GM19468 (cell line): ENCODE measurements at regions not wholly inside any gene's neighbourhood (a gene's known extent, or its start where the extent isn't known, plus 50 kb on each side); places are given as distances from the start of the nearest gene placed in this dataset.

Source experiments
- ATAC-seq: cut with Tn5 transposase; IDR thresholded peaks from one replicate; pipeline ENCODE4 v1.9.1; 2021; ENCODE audit warnings: mild to moderate bottlenecking, moderate library complexity, moderate number of reproducible peaks; ENCODE audit not compliant: unreplicated experiment; ENCODE audit errors: extremely low read depth

DNA sequence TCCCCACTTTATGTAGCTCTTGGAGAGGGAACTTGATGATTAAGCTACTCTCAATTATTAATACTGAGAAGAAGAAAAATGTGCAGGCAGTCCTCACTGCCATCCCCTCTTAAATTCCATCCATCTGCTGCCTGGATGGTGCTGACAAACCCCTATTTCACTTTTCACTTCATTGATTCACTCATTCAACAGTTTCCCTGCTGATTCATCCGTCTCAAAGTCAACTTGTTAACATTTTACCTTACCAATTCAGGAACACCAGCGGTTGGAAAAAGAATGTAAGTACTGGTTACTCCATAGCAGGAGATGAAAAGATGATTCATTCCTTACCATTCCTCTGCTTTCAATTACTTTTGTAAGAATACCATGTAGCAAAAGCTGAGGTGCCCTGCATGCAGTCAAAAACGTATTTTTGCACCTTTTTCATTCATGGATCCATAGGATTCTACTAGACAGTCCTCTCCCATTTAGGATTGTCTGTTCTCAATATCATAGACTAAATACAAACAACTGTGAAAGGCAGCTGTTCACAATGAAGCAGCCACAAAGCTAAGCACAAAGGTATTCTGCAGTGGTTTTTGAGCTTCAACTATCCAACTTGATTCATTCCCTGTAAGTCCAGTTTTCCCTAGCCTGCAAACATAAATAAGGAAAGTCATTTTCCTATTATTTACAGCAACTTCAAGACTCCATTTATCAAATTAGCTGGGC lies 262.0 kb downstream of the MREG start:
- ATAC-seq, result no peak

DNA sequence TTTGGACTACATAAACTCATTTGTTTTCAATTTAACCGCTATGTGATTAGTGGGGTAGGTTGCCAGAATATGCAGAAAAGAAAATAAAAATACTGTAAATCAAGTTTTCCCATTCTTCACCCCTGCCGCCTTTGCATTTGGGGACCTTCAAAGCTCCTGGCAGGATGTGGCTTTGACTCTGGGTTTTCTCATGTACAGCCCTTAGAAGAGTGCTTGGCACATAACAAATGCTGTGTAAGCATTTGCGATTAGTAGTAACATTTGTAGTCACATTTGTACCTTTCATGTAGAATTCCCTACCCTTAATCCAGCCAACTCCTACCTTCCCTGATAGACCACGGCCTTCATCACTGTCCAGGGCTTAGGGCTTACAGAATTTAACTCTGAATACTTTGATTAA lies 262.6 kb downstream of the MREG start:
- ATAC-seq, result no peak

DNA sequence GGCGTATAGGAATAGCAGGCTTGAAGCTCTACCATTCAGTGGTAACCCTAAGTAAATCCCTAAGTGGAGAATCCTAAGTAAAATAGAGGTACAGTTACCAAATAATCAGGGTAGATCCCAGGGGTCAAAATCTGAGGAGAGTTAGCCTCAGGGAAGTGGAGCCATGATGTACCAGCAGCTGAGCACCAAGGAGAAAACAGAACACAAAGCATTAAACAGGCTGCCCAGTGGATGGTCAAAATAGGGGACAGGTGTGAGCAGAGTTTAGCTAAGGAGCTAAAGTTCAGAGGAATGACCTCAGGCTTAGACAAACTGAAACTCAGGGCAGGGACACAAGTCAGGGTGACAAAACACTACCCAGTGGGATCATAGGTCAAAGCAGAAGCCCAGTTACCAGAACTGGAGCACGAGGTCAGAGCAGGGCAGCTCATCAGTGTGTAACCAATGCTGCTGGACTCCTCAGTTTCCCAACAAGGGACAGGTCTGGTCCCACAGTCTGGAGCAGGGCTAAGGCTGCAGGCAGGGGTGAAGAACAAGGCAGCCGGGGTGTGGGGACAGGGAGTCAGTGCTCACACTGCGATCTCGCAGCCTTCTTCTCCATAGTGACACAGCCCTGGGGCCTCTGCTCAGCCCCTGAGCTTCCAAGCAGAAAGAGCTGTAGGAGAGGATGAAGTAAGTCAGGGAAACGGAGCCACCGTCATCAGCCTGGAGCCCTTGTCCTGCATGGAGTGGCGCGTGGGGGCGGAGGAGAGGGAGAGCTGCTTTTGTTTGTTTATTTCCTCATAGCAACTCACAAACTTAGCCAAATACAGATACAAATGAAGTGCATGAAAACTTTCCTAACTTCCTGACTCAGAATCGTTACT lies 264.0 kb downstream of the MREG start:
- no peak for ATAC-seq

DNA sequence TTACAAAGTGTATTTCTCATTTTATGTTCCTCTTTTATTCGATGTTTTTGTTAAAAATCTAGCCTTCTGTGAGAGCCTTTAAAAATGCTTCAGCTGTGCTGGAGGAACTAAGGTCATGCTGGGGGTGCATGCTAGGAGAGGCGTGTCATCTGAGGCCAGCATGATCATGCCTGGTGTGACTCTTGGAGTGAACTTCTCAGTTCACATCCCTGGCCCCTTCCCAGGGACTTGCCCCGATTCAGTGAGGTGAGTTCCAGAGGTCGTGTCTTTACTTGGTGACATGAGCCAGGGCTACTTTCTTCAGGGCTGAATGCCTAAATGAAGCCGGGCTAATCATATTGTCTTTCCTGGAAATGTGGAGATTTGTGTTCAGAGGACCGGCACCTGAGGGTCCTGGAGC lies 264.9 kb downstream of the MREG start:
- ATAC-seq, result no peak

DNA sequence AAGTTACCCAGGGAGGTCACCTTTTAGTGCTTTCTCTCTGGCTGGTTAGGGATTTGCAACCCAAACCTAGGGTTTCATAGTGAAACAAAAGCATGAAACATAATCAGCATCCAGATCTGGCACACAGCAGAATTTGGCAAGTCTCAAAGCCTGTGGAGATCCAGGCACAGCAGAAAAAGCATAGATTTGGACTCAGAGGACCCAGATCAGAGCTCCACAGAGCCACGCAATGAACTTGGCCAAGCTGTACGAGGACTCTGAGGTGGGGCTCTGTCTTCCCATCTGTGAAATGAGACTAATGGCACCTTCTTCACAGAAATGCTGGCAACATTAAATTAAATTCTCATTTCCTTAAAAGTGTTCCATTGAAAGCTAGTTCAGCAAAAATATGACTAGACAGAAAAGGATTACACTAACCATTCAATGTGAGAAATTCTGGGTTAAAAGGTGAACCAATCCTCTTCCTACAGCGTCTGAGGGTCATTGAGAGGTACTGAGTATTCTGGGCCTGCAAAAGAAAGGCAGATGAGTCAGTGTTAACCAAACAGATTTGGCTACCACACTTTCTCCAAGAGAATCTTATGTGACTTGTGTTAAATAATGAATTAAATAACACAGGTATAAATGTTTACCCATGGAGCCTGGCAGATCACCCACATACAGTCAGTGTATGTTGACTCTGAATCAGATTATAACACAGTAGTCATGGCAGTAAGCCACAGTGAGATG lies 266.3 kb downstream of the MREG start:
- ATAC-seq, result no peak

DNA sequence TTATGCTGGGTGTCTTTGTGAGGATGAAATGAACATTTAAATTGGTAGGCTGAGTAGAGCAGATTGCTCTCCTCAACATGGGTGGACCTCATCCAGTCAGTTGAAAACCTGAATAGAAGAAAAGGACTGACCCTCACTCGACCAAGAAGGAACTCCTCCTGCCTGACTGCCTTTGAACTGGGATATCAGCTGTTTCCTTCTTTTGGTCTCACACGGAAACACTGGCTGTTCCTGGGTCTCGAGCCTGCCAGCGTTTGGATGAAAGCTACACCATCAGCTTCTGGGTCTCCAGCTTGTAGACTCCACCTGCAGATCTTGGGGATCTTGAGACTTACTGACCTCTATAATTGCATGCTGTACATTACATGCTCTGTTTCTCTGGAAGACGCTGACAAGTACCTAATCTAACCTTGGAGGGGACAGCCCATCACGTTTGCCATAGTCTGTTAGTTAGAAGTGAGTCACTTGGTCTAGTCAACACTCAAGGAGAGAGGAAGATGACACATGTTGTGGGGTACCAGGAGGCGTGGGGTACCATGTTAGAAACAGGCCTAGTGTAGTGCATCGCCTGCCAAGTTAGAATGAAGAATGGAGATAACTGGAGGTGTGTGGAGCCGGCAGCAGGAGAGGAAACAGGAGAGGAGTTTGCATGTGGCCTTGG lies 267.0 kb downstream of the MREG start:
- ATAC-seq, result no peak

DNA sequence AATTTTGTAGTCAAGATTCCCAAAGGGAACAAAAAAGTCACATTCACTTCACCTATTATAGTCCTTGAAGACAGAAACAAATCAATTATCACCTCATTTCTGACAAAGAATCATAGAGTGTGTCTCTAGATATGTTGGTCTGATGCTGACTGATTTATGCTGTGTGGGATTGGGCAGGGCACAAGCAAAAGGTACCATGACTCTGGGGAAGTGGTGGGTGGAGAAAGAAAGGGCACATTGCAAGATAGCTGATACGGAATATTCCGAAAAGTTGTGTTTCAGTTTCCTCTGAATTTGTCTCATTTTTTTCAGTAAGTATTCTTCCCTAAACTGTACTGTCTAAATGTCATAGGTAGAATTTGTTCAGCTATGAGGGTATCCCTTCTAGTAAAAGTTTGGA lies 268.0 kb downstream of the MREG start:
- ATAC-seq, result no peak

DNA sequence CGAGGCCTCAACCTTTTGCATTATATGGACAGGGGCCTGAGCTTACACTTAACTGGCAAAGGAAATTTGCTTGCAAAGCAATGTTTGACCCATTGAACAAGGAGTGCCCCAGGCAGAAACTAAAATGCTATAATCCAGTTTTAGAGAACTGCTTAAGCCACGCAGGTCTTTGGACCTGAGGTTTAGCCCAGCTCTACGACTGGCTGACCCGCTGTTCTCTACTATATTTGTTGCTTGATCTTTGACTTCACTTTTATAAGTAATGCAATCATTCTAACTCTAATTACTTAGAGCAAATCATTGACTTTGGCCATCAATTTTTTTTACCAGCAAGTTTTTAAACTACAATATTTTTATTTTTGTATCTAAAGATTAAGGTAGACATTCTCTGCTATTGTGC lies 268.8 kb downstream of the MREG start:
- no peak for ATAC-seq

DNA sequence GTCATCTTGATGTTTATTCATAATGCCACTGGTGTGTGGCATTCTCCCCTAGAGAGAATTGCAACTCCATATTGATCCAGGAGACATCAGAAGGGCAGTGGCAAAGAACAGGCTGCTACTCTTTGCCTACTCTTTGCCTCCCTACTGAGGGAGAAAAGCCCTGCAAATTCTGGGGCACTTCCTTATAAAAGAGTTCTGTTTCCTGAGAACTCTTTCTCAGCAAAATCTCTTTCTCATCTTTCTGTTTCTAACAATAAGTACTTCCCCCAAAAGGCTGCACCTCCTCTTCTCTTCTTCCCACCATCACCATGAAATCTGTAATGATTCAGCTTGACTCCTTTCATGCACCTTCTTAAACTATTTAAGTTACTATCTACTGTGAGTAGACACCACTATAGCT lies 270.3 kb downstream of the MREG start:
- no peak for ATAC-seq

DNA sequence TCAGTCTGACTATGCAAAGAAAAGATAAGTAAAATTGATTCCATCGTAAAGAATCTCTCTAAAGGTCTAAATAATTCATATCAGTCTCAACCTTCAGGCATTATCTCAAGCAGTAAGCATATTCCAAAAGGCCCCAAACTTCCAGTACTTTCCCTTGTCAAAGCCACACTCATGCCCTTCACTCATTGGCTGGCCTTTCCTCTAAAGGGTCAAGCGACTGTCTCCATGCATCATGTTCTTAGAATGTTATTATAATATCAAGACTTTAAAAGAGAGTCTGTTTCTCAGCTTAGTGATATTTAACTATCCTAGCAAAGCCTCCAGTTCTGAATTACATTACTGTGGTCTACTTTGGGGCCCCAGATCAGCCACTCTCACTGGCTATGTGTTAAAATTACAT lies 271.3 kb downstream of the MREG start:
- ATAC-seq, result no peak

DNA sequence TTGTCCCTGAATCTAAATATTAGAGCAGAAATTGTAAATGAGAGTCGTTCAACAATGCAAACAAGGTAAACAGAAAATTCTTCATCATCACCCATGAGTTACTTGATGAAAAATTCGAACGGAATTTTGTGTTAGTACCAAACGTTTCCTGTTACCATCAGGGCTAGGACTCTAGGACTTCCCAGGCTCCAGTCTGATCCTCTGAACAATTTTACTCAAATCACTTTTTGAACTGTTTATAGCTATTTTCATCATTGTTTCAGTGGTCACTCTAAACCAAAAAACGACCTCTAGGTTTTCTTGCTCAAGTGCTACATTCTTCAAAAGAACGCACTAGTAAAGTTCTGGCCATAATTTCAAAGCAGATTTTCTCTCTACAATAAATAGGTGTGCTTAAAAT lies 273.3 kb downstream of the MREG start:
- ATAC-seq, result no peak

DNA sequence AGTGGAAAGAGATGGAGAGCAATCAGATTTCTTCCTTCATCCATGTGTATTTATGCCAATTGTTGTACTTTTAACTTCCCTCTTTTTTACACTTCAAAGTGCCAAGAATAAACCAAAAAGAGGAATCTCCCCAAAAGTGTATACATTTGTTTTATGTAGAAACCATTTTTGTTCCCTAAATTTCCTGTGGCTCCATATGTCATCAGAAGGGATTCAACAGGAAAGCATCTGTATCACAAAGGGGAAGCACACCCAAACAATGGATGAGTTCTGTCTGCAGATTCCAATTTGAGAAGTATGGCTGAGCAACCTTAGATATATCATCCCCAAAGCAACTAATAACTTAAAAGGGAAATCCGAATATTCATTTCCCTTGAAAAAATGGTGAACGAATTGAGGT lies 275.0 kb downstream of the MREG start:
- ATAC-seq, result no peak

DNA sequence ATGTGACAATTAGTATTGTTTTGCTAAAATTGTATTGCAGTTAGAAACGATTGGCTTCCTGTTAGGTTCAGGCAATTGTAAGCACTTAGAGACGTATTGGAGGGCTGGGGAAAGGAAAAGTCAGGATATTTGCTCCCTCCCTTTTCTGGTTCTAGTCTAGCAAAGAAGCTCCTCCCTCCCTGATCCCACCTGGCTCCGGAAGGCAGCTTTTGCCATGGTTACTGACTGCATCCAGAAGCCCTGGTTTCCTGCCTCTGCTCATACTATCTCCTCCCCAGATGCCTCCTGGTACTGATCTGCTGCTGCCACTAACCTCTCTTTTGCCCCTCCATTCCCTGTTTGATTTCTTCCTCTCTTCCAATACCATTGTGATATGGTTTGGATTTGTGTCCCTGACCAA lies 275.9 kb downstream of the MREG start:
- no peak for ATAC-seq

DNA sequence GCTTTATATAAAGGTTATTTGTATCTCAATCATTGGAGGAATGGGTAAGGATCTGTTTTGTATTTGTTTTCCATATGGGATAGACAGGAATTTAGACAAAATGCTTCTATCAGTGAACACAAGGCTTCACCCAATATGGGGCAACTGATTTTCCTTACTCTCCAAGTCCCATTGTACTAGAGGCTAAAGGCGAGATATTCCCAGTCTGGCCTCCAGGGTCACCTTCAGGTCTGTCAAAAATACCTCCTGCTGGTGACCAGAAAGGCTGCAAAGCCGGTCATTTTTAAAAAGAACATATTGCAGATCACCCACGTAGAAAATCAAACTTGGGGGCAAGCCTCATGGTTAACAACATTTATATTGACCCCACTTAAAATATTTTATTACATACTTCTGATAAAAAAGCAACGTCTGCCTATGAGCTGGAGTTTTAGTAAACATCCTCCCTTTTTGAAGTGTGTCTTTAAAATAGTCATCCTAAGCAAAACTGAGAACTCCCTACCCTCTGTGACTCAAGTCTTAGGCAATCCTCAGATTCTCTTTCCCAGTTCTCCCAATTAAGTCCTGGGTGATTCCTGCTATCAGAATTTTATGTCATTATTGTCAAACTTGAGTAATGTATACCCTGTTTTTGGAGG lies 276.6 kb downstream of the MREG start:
- no peak for ATAC-seq

DNA sequence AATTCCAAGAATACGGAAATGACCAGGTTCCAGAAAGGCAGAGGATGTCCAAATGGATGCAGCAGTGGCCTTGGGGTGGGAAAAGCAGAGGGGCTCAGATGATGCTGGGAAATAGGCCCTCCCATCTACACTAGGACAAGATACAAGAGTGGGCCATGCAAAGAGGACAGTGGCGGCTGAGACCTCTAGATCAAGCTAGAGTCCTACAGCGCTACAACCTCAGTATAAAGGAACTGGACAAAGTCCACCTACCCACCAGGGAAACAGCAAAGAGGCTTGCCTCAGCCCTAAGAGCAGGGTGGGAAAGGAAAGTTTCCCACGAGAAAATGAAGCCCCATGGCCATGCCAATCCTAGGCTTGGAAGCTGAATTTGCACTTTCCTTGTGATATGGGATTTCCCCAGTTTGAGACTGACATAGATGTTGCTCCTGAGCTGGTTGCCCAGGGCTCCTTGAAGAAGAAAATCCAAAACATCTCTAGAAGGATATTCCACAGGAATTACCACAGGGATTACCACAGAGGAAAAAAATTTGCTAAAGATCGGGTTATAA lies 282.2 kb downstream of the MREG start:
- no peak for ATAC-seq

DNA sequence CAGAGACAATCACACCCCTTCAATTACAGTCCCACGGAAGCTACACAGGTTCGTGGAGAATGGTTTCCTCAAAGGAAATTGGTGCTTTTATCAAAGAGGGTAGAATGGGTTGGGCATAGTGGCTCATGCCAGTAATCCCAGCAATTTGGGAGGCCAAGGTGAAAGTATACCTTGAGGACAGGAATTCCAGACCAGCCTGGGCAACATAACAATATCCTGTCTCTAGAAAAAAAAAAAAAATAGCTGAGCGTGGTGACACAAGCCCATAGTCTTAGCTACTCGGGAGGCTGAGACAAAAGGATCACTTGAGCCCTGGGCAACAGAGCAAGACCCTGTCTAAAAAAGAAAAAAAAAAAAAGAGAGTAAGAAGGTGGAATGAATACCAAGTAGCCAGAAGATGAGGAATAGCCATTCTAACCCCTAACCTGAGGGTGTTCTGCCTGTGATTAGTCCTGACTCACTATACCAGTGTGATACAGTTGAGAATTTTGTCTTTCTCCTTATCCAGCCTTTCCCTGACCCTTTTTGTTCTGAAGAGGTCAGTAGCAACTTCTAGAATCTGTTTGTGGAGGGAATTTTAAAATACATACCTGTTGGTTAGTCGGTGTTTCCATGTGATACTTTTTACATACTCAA lies 283.2 kb downstream of the MREG start:
- ATAC-seq, result no peak

DNA sequence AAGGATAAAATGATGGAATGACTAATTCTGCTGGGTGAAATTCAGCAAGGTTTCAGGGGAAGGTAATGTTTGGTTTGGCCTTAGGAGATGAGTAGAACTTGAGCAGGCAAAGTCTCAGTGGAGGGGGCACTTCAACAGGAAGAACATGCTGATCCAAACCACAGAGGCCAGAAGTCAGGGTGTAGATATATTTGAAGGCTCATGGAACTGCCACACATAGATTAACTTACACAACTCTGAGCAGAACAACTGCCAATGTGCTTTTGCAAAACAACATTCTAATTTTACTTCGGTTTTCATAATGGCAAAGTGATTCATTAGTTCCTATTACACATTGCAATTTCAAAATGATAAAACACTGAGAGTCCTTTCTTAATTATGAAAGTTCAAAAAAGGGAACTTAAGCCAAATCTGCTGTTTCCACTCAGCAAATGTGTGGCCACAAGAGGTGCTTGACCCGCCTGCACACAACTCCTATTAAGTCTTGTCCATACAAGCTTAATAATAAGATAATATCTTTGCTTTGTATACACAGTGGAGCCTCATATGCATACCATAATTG lies 284.8 kb downstream of the MREG start:
- ATAC-seq, result no peak

DNA sequence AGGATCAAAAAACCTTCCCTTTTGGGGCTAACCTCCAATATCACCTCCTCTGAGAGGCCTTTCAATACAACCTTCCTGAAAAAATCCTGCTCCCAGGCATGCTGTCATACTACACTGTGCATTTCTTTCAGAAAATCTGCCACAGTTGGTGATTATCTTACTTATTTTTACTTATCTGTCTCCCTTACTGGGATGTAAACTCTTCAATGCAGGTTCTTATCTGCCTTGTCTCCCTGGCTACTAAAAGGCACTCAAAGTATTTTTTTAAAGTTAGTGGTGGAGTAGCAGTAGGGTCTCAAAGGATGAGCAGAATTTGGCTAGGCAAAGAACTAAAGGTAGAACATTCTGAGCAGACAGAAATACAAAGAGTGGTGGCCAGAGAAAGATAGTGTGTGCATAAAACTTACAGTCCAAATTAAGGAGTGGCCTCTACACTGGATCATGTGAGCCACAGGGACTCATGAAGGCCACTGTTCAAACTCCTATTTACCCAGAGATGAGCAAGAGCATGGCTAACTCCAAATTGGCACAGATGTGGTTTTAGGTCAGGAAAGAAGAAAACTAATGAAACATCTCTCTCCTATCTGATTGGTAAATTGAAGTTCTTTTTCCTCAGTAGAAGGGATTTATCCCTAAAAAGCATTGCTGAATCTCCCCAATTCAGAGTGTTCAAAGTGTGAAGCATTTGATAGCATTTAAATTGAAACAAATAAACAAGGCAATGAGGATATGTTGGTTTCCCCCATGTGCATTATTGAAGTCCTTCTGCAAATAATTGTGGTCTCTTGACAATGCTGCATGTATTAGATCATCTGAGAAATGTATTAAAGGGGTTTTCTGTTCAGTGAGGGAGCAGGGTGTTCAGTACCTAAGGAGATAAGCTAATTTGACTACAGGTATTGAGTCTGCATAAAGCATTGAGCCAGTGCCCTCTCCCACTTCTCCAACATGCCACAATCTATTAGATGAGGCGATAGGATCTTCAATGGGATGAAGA lies 285.5 kb downstream of the MREG start:
- ATAC-seq, result no peak
